ENCODE measurements at regions not wholly inside any gene's neighbourhood (a gene's known extent, or its start where the extent isn't known, plus 50 kb on each side); places are given as distances from the start of the nearest gene placed in this dataset.

- TF ChIP-seq CTCF (IDR thresholded peaks at IDR 0.05) (no peak), POLR2A (IDR thresholded peaks at IDR 0.05) (no peak), EP300 (IDR thresholded peaks at IDR 0.05) (no peak)
Observed at GRCh38 chr4:3634281-3634857, 102.1 kb upstream of the LRPAP1 start.

All from stomach (tissue), 4 donors.